ENCODE measurements at regions not wholly inside any gene's neighbourhood (a gene's known extent, or its start where the extent isn't known, plus 50 kb on each side); places are given as distances from the start of the nearest gene placed in this dataset.

- DNase-seq (ENCODE audit: extremely low read depth, low read depth) = no peak
Observed at GRCh38 chr12:3929875-3930615, 56.8 kb upstream of the PARP11 start.

GRCh38 chr12:3928538-3929184, 55.5 kb upstream of the PARP11 start:
- TF ChIP-seq CTCF (IDR thresholded peaks at IDR 0.05; ENCODE audit: low read depth, low read length) = no peak
- no peak for DNase-seq (ENCODE audit: extremely low read depth, low read depth)

More at GRCh38 chr12:3929875-3930615, 56.8 kb upstream of the PARP11 start:
- no peak for TF ChIP-seq CTCF (IDR thresholded peaks at IDR 0.05; ENCODE audit: low read depth, low read length)

- no peak for DNase-seq (ENCODE audit: extremely low read depth, low read depth)
- no peak for TF ChIP-seq CTCF (IDR thresholded peaks at IDR 0.05; ENCODE audit: low read depth, low read length)
Observed at GRCh38 chr12:3925621-3926020, 52.4 kb upstream of the PARP11 start.

GRCh38 chr12:3924761-3925160, 51.6 kb upstream of the PARP11 start:
- DNase-seq (ENCODE audit: extremely low read depth, low read depth) = no peak
- no peak for TF ChIP-seq CTCF (IDR thresholded peaks at IDR 0.05; ENCODE audit: low read depth, low read length)

GRCh38 chr12:3923021-3923420, 49.8 kb upstream of the PARP11 start:
- no peak for TF ChIP-seq CTCF (IDR thresholded peaks at IDR 0.05; ENCODE audit: low read depth, low read length)

More at GRCh38 chr12:3923021-3923420, 49.8 kb upstream of the PARP11 start:
- no peak for DNase-seq (ENCODE audit: extremely low read depth, low read depth)

Data from AG09319 (cell line).